ENCODE measurements at regions not wholly inside any gene's neighbourhood (a gene's known extent, or its start where the extent isn't known, plus 50 kb on each side); places are given as distances from the start of the nearest gene placed in this dataset.
A peak's percentile ranks its signal among the peaks of the same experiment; 100 is the strongest.

DNA sequence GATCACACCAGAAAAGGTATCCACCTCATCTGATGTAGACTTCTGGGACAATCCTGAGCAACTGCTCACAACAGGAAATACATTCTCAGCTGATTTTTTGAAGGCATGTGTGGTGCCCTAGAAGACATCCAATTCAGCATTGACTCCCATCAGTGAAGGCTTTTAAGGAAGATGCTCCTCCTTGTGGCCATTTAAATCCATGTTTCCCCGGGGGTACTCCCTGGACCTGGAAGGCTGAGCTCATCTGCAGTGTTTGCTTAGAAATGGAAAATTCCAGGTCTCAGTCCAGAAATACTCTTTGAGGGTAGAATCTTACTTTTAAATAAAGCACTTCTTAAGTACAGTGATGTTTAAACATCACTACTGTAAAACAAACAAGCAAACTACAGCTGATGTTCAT is 195.5 kb upstream of the PDE10A start:
- Histone ChIP-seq H3K36me3 (ENCODE audit: insufficient read depth, low read depth, low read length) (no peaks in the 10 kb centered on the region), H3K9ac (ENCODE audit: low read depth, low read length) (no peak overlapping the region)

DNA sequence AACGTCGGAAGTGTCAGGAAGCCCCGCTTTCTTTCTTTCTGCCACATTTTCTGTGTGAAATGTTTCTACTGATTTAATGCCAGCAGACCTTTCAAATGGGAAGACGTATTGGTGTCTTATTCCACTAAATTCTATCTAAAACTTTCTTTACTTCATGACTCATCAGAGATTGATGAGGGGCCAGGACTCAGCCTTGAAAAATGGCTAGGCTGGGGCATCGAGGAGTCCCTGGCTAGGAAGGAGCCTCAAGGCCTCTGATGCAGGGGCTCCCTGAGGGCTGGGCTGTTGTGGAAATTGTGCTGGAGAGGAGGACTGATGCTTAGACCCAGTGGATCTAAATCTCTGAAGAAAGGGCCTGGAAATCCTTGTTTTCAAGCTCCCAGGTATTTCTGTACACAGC is 192.8 kb upstream of the PDE10A start:
- Histone ChIP-seq H3K9ac (ENCODE audit: low read depth, low read length) (no peak overlapping the region), H3K27me3 (ENCODE audit: insufficient read depth, low read length) (peaks cover 64% of the 10 kb centered on the region), H3K4me1 (ENCODE audit: insufficient read depth, low read length) (no peaks in the 10 kb centered on the region; the same call in 1 of the 2 replicates), H3K4me3 (ENCODE audit: low read length) (no peak overlapping the region), H3K36me3 (ENCODE audit: insufficient read depth, low read depth, low read length) (no peaks in the 10 kb centered on the region), H3K9me3 (ENCODE audit: insufficient read depth, low read depth, low read length) (no peaks in the 10 kb centered on the region), H3K27ac (ENCODE audit: low read length) (no peak overlapping the region)

More for the DNA sequence above, 195.5 kb upstream of the PDE10A start:
- H3K27me3 ChIP-seq (ENCODE audit: insufficient read depth, low read length) = peaks cover 37% of the 10 kb centered on the region
- H3K9me3 ChIP-seq (ENCODE audit: insufficient read depth, low read depth, low read length) = no peaks in the 10 kb centered on the region
- no peak overlapping the region for H3K27ac ChIP-seq (ENCODE audit: low read length)
- no peaks in the 10 kb centered on the region; the same call in 1 of the 2 replicates for H3K4me1 ChIP-seq (ENCODE audit: insufficient read depth, low read length)
- H3K4me3 ChIP-seq (ENCODE audit: low read length) = no peak overlapping the region

DNA sequence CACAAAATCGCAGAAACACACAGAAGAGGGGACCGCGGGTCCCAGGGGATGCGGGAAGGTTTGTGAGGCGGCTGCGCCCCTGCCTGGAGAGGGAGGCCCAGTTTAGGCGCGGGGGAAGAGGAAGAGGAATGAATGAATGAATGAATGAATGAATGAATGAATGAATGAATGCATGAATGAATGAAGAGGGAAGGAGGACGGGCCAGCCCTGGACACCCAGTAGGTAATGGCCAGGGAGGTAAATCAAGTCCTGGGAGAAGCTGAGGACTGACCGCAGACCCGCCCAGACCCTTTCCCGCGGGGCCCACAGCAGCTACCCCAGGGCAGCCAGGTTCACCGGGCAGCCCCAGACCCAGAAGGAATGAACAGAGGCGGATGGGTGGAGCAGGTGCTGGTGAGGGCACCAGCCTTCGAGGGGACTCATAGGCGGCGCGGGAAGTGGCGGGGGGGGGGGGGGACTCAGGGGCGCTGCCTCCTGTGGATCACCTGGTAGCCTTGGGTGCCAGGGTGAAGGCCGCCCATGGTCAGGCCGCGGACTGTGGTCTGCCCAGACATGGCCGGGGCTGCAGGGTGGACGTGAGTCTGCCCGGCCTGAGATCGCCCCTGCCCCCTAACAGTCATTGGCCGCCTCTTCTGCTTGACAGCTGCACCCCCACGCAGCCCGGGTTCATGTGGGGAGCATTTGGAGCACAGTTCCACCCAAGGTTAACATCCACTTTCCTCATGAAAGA is 192.0 kb upstream of the PDE10A start:
- no peak overlapping the region for H3K27ac ChIP-seq (ENCODE audit: low read length)
- H3K4me3 ChIP-seq (ENCODE audit: low read length) = peak overlapping the region; percentile 64; the same call in 1 of the 2 replicates
- H3K9me3 ChIP-seq (ENCODE audit: insufficient read depth, low read depth, low read length) = no peaks in the 10 kb centered on the region
- no peaks in the 10 kb centered on the region for H3K36me3 ChIP-seq (ENCODE audit: insufficient read depth, low read depth, low read length)
- no peak overlapping the region for H3K9ac ChIP-seq (ENCODE audit: low read depth, low read length)
- peaks cover 70% of the 10 kb centered on the region for H3K27me3 ChIP-seq (ENCODE audit: insufficient read depth, low read length)
- no peaks in the 10 kb centered on the region for H3K4me1 ChIP-seq (ENCODE audit: insufficient read depth, low read length)

DNA sequence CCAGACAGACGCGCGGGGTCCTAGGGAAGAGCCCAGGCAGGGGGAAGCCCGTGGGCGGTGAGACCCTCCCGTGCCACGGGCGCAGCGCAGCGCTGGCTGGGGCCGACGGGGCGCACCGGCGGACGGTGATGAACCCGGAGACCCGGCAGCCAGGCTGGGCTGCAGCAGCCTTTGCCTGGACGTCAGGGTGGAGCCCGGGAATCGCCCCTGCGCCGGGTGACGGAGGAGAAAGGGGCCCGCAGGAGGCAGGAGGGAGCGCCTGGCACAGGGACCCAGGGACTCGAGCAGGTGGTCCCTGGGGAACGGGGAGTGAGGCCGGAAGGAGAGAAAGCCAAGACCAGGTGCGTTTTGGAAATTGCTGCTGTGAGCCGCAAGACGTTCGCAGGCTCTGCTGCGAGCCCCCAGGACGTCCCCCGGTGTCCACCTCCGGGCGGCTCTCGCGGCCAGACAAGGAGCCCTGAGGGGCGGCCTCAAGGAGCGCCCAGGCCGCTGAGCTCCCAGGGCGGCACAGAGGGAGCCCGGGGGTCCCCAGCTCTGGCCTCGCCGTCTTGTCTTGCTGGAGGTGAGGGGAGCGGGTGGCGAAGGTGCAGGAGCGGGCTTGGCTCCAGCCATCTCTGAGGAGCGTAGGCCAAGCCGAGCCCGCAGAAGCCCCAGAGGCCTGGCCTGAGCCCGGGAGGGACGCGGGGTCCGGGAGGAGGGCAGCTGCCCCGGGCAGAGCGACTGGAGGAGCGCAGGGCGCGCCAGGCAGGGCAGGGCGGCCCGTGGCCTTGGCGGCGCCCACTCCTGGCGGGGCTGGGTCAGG is 191.2 kb upstream of the PDE10A start:
- Histone ChIP-seq H3K27me3 (ENCODE audit: insufficient read depth, low read length) (peaks cover 78% of the 10 kb centered on the region), H3K9me3 (ENCODE audit: insufficient read depth, low read depth, low read length) (no peaks in the 10 kb centered on the region), H3K27ac (ENCODE audit: low read length) (no peak overlapping the region), H3K9ac (ENCODE audit: low read depth, low read length) (no peak overlapping the region), H3K36me3 (ENCODE audit: insufficient read depth, low read depth, low read length) (no peaks in the 10 kb centered on the region), H3K4me1 (ENCODE audit: insufficient read depth, low read length) (no peaks in the 10 kb centered on the region), H3K4me3 (ENCODE audit: low read length) (peak overlapping the region; percentile 64)

DNA sequence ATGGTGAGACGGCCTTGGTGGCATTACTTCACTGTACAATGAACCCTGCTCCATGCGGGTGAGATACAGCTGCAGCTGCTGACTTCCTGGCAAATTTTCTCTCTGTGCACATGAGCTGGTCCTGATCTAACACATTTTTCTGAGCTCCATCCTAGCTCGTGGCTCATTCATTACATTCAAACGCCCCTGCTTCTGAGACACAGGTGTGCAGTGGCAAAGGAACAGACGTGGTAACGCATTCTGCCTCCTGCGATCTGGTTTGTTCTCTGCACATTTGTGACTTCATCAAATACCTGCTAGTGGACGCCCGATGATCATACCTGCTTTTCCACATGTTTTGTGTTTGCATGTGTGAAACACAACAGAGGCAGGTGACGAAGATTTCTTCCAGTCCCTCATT is 189.6 kb upstream of the PDE10A start:
- Histone ChIP-seq H3K4me1 (ENCODE audit: insufficient read depth, low read length) (peaks cover 1% of the 10 kb centered on the region; the same call in 1 of the 2 replicates), H3K36me3 (ENCODE audit: insufficient read depth, low read depth, low read length) (no peaks in the 10 kb centered on the region), H3K27me3 (ENCODE audit: insufficient read depth, low read length) (peaks cover 79% of the 10 kb centered on the region), H3K4me3 (ENCODE audit: low read length) (no peak overlapping the region), H3K27ac (ENCODE audit: low read length) (no peak overlapping the region), H3K9me3 (ENCODE audit: insufficient read depth, low read depth, low read length) (no peaks in the 10 kb centered on the region), H3K9ac (ENCODE audit: low read depth, low read length) (no peak overlapping the region)

DNA sequence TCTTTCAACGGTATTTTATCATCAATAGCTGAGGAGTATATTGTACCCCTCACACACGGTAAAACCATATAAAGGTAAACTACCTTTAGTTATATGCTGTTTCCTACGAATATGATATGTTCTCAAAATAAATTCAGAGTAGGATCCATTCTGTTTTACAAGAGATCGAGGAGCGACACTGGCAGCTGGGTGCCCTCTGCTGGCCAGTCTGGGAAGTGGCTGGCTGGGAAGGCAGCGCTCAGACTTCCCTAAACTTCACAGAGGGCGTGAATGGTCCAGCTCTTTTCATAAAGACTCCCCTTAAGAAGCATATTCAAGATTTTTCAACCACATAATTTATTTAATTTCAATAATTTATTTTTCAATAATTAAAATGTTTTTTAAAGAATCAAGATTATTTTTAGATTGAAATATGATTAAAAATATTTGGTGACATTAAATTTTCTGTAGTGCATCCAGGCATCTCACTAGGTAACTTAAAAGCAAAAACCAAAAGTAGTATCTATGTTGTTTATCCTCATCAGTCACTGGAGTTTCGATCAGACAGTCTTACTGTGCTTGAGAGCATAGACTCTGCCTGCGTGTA is 187.5 kb upstream of the PDE10A start:
- Histone ChIP-seq H3K4me1 (ENCODE audit: insufficient read depth, low read length) (peaks cover 6% of the 10 kb centered on the region; the same call in 1 of the 2 replicates), H3K9me3 (ENCODE audit: insufficient read depth, low read depth, low read length) (no peaks in the 10 kb centered on the region), H3K36me3 (ENCODE audit: insufficient read depth, low read depth, low read length) (no peaks in the 10 kb centered on the region), H3K9ac (ENCODE audit: low read depth, low read length) (no peak overlapping the region), H3K27me3 (ENCODE audit: insufficient read depth, low read length) (peaks cover 61% of the 10 kb centered on the region), H3K27ac (ENCODE audit: low read length) (no peak overlapping the region), H3K4me3 (ENCODE audit: low read length) (no peak overlapping the region)

DNA sequence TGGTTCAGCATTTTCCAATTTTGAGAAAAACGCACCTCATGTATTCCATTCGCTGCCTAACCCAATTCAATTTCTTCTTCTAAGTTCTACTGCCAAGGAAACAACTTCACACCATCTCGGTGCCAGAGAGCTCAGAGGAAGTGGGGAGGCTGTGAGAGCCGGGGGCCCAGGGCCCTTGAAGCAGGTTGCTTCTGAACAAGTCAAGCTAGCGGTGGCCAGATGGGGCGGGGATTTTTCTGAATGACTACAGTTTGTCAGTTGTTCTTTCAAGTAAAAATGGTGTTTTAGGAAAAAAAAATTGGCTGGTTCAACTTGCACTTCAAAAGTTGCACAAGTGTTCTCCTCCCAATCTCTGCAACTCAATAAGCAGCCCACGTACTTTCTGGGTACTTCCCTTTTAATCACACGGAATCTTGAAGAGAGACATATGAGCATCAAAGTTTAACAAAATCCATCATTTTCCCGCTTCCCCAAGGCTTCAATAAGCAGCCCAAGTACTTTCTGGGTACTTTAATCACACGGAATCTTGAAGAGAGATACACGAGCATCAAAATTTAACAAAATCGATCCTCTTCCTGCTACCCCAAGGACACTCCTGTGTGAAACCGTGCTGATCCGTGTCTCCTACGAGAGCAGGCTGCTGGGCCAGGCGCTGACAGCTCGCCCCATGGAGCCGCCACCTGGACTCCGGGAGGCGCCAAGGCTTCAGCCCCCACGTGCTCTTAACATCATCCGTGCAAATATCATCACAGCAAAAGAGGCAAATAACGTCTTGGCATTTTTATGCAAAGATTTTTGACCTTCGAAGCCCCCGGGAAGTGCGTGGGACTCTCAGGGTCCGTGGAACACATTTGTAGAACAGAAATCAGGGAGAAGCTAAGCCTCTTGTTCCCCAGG is 186.7 kb upstream of the PDE10A start:
- Histone ChIP-seq H3K9ac (ENCODE audit: low read depth, low read length) (no peak overlapping the region), H3K9me3 (ENCODE audit: insufficient read depth, low read depth, low read length) (no peaks in the 10 kb centered on the region), H3K4me3 (ENCODE audit: low read length) (no peak overlapping the region), H3K4me1 (ENCODE audit: insufficient read depth, low read length) (peaks cover 6% of the 10 kb centered on the region; the same call in 1 of the 2 replicates), H3K36me3 (ENCODE audit: insufficient read depth, low read depth, low read length) (no peaks in the 10 kb centered on the region), H3K27ac (ENCODE audit: low read length) (no peak overlapping the region), H3K27me3 (ENCODE audit: insufficient read depth, low read length) (peaks cover 54% of the 10 kb centered on the region)

DNA sequence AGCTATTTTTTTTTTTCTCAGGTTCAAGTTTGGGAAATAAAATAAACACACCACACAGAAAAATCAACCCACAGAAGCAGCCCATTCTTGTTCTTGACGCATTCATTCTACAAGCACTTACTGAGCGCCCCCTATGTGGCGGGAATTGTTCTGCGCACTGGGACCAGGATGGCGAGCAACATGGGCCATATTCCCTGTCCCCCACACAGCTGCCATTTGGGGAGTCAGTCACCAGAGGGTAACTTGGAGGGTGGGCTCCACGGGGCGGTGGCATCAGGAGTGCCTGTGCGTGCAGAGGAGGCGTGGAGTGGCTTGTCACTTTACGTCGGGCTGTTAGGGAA is 185.0 kb upstream of the PDE10A start:
- H3K4me3 ChIP-seq (ENCODE audit: low read length) = no peak overlapping the region
- no peaks in the 10 kb centered on the region for H3K9me3 ChIP-seq (ENCODE audit: insufficient read depth, low read depth, low read length)
- no peak overlapping the region for H3K27ac ChIP-seq (ENCODE audit: low read length)
- peaks cover 21% of the 10 kb centered on the region; the same call in 1 of the 2 replicates for H3K4me1 ChIP-seq (ENCODE audit: insufficient read depth, low read length)
- peaks cover 36% of the 10 kb centered on the region for H3K27me3 ChIP-seq (ENCODE audit: insufficient read depth, low read length)
- H3K9ac ChIP-seq (ENCODE audit: low read depth, low read length) = no peak overlapping the region
- no peaks in the 10 kb centered on the region for H3K36me3 ChIP-seq (ENCODE audit: insufficient read depth, low read depth, low read length)

DNA sequence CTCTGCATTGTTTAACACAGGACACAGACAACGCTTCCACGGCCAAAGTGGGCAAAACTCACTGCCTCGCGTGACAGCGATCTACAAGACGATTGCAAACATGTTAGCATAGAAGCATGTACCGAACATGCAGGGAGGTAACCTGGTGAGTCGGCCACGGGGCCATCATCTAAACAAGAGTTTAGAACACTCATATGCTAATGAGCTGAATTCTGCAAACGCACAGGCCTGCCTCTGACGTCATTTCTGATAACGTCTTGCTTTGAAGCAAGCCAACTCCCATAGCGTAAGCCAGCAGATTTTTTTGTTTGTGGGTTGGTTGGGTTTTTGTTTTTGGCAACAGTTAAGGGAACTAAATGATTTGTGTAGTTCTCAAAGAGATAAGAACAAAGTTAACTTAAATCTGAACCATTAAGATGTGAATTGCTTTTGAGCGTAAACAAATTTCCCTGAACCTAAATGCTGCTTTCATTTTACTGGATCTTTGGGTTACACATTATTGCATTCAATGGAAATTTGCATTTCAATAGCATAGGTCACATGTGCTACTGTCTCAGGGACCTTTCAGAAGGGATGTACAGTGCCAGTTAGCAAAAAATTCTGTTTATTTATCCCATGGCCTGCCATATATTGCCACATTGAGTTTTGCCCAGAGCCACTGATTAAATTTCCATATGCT is 184.5 kb upstream of the PDE10A start:
- no peak overlapping the region for H3K27ac ChIP-seq (ENCODE audit: low read length)
- no peak overlapping the region for H3K4me3 ChIP-seq (ENCODE audit: low read length)
- no peak overlapping the region for H3K9ac ChIP-seq (ENCODE audit: low read depth, low read length)
- no peaks in the 10 kb centered on the region for H3K36me3 ChIP-seq (ENCODE audit: insufficient read depth, low read depth, low read length)
- H3K4me1 ChIP-seq (ENCODE audit: insufficient read depth, low read length) = peaks cover 26% of the 10 kb centered on the region; the same call in 1 of the 2 replicates
- H3K9me3 ChIP-seq (ENCODE audit: insufficient read depth, low read depth, low read length) = no peaks in the 10 kb centered on the region
- H3K27me3 ChIP-seq (ENCODE audit: insufficient read depth, low read length) = peaks cover 31% of the 10 kb centered on the region

DNA sequence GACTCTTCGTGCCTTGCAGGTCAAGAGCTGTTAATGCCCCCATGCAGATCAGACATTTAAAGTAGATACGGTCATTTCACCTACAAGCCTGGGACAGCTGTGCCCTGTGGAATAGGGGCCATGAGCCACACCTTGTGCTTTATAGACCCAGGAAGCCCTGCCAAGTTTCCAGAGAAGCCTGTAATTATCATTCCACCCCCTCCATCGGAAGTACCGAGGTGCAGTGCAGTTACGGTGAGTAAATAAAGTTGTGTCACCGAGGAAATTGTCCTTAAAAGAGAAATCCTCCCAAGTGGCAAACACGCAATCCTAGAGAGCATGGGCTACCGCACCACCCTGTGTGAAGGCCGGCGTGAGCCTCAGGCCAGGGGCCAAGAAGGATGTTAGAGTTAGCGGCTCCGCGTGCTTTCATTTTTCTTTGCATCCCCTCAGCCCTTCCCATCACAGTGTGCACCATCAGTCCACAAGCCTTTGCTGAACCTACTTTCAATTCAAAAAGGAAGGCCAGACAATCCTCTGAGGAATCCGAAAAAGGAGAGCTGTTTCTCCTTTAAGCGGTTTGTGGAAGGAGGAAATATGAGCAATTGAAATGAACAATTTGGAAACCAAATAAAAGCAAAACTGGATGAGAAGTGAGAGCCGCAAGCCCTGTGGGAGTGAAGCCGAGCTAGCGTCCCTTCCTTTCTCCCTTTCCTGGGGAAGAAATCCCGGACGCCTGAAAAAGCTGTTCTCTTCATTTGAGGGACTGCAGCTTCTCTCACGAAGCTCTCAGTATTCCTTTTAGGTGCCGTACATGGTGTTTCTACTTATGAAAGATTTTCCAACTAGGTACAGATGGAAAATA is 183.3 kb upstream of the PDE10A start:
- H3K9ac ChIP-seq (ENCODE audit: low read depth, low read length) = no peak overlapping the region
- H3K9me3 ChIP-seq (ENCODE audit: insufficient read depth, low read depth, low read length) = no peaks in the 10 kb centered on the region
- no peak overlapping the region for H3K4me3 ChIP-seq (ENCODE audit: low read length)
- peaks cover 19% of the 10 kb centered on the region for H3K27me3 ChIP-seq (ENCODE audit: insufficient read depth, low read length)
- H3K27ac ChIP-seq (ENCODE audit: low read length) = no peak overlapping the region
- no peaks in the 10 kb centered on the region for H3K36me3 ChIP-seq (ENCODE audit: insufficient read depth, low read depth, low read length)
- H3K4me1 ChIP-seq (ENCODE audit: insufficient read depth, low read length) = peaks cover 37% of the 10 kb centered on the region; the same call in 1 of the 2 replicates

All from iPS-20b (cell line).